GM12878 (cell line): ENCODE measurements at regions not wholly inside any gene's neighbourhood (a gene's known extent, or its start where the extent isn't known, plus 50 kb on each side); places are given as distances from the start of the nearest gene placed in this dataset.

ENCODE experiments used
- LARP7 ChIP-seq: fragments of 450-650 bp; IDR thresholded peaks from 2 replicates; pipeline ENCODE4 v1.6.1; 2017; ENCODE audit warnings: mild to moderate bottlenecking
- RFX5 ChIP-seq: IDR thresholded peaks from 2 replicates; pipeline ENCODE4 v1.6.1; 2011; ENCODE audit warnings: low read depth, low read length, improper control_type of control experiment
- SIN3A ChIP-seq: IDR thresholded peaks from 2 replicates; pipeline ENCODE4 v1.6.1; 2012; ENCODE audit warnings: low read depth, low read length, improper control_type of control experiment
- ZNF384 ChIP-seq: IDR thresholded peaks from 2 replicates; pipeline ENCODE4 v1.6.1; 2012; ENCODE audit warnings: low read depth, mild to moderate bottlenecking, low read length, improper control_type of control experiment, borderline replicate concordance

DNA sequence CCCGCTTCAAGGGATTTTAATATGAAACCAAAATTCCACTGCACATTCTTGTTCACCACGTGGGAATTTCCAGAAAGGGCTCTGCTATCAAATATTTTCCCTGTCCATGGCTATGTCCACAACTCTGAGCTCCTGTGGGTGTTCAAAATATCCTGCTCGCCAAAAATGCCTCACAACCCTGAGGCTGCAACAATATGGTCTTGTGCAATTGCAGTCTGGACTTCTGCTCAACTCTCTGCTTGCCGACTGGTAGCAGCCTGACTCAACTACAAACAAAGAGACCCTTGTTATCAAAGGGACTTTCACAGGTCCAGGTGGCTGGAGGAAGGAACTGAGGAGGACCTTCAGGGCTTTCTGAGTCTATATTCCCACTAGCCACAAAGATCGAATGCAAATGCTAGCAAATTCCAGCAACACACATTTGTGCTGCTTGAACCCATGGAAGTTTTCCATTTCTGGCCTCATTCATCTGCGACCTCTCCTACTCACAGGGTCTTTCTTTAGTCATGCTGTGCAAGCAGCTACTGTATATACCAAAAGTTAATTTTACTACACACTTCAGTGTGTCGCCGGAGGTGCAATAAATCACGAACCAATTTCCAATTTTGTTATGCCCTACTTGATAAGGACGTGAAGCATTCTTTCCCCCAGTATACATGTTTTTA lies 169.2 kb upstream of the SLC30A5 start:
- TF ChIP-seq ZNF384 (no peak), LARP7 (no peak), RFX5 (no peak), SIN3A (no peak)
